ENCODE measurements at regions not wholly inside any gene's neighbourhood (a gene's known extent, or its start where the extent isn't known, plus 50 kb on each side); places are given as distances from the start of the nearest gene placed in this dataset.

- FAIRE-seq: no peak
- TF ChIP-seq POLR2A (IDR thresholded peaks at IDR 0.05; ENCODE audit: low read depth, low read length): no peak
- no peak for DNase-seq (ENCODE audit: insufficient read length, low spot score)
These were observed 228.2 kb downstream of the TBL1XR1 start for GRCh38 chr3:176969066-176969465.

- no peak for DNase-seq (ENCODE audit: insufficient read length, low spot score)
- FAIRE-seq: no peak
- no peak for TF ChIP-seq POLR2A (IDR thresholded peaks at IDR 0.05; ENCODE audit: low read depth, low read length)
These were observed 228.7 kb downstream of the TBL1XR1 start for GRCh38 chr3:176968631-176969030.

DNA sequence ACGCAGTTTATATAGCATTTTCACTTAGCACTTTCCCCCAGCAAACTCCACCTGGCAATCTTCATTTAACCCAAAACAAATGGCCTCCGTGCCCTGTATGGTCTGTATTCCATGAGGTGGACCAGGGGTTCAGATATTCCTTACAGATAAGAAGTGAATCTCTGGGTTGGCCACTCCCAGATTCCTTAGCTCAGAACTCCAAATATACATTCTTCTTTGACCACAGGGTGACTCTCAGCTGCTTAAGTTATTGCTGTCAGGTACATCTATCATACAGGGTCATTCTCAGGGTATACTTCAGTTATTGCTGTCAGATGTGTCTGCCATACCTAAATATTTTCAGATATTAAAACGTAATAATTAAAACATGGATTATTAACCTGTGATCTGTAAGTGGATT, 229.8 kb downstream of the TBL1XR1 start:
- TF ChIP-seq POLR2A (IDR thresholded peaks at IDR 0.05; ENCODE audit: low read depth, low read length): no peak
- FAIRE-seq: peak; percentile 27
- DNase-seq (ENCODE audit: insufficient read length, low spot score): no peak

DNA sequence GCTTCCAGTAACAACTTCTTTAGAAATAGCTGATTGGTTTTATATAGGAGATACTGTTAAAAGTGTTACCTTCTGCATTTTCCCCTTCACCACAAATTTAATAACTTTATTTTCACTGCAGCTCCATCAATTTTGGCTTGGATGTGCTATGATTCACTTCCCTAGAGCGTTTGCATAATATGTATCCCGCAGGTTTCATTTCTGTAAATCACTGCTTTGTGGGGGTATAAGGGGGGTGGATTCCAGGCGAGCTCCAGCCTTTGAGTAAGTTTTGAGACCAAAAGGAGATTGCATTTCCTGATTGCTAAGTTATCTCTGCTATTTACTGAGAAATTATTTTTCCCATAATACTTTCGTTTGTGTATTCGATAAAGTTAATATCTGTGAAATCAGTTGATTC, 232.6 kb downstream of the TBL1XR1 start:
- FAIRE-seq (no peak), DNase-seq (ENCODE audit: insufficient read length, low spot score) (no peak)
- TF ChIP-seq POLR2A (IDR thresholded peaks at IDR 0.05; ENCODE audit: low read depth, low read length): no peak

GRCh38 chr3:176961916-176962315, 235.4 kb downstream of the TBL1XR1 start:
- no peak for TF ChIP-seq POLR2A (IDR thresholded peaks at IDR 0.05; ENCODE audit: low read depth, low read length)
- FAIRE-seq: no peak
- no peak for DNase-seq (ENCODE audit: insufficient read length, low spot score)

- DNase-seq (ENCODE audit: insufficient read length, low spot score) (no peak), FAIRE-seq (no peak)
- TF ChIP-seq POLR2A (IDR thresholded peaks at IDR 0.05; ENCODE audit: low read depth, low read length): no peak
These were observed 237.4 kb downstream of the TBL1XR1 start for GRCh38 chr3:176959867-176960266.

DNA sequence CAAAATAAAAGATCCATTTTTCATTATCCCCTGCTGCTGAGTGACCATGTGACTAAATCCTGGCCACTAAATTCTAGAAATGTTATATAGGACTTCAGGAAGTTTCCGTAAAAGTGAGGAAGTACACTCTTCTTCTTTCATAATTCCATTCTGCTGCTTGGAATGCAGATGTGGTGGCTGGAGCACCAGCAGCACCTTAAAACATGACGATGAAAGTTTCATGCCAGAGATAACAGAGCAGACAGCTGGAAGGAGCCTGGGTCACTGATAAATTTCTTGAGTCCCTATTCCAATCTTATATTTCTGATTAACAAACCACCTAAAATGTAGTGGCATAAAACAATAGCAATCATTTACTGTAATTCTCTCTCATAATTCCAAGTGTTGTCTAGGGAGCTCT, 238.7 kb downstream of the TBL1XR1 start:
- FAIRE-seq (no peak), DNase-seq (ENCODE audit: insufficient read length, low spot score) (no peak)
- no peak for TF ChIP-seq POLR2A (IDR thresholded peaks at IDR 0.05; ENCODE audit: low read depth, low read length)

DNA sequence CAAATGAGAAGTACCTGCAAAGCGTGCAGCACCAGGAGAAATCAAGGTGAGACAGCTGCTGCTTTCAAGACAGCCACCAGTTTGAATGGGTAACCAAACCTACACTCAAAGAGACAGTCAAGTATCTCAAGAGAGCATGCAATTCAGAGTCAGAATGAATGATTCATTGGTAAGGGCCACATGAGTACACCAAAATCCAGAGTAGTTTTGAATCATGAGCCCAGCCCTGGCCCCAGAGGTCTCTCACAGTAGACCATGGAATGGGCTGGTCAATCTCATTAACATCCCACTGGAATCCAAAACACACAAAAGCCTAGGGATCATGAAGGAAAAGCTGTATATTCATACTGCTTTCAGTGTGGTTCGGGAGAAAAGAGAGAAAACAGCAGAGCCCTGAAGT, 242.8 kb downstream of the TBL1XR1 start:
- FAIRE-seq (no peak), DNase-seq (ENCODE audit: insufficient read length, low spot score) (no peak)
- no peak for TF ChIP-seq POLR2A (IDR thresholded peaks at IDR 0.05; ENCODE audit: low read depth, low read length)

- DNase-seq (ENCODE audit: insufficient read length, low spot score) (no peak), FAIRE-seq (no peak)
- TF ChIP-seq POLR2A (IDR thresholded peaks at IDR 0.05; ENCODE audit: low read depth, low read length): no peak
These were observed 243.9 kb downstream of the TBL1XR1 start for GRCh38 chr3:176953106-176954060.

GRCh38 chr3:176951586-176952292, 245.5 kb downstream of the TBL1XR1 start:
- DNase-seq (ENCODE audit: insufficient read length, low spot score) (no peak), FAIRE-seq (no peak)
- no peak for TF ChIP-seq POLR2A (IDR thresholded peaks at IDR 0.05; ENCODE audit: low read depth, low read length)

GRCh38 chr3:176951144-176951543, 246.1 kb downstream of the TBL1XR1 start:
- DNase-seq (ENCODE audit: insufficient read length, low spot score): peak; percentile 7
- no peak for FAIRE-seq

GRCh38 chr3:176950743-176951142, 246.5 kb downstream of the TBL1XR1 start:
- DNase-seq (ENCODE audit: insufficient read length, low spot score) (peak; percentile 25), FAIRE-seq (peak; percentile 91)
- TF ChIP-seq POLR2A (IDR thresholded peaks at IDR 0.05; ENCODE audit: low read depth, low read length): no peak

More at GRCh38 chr3:176951144-176951543, 246.1 kb downstream of the TBL1XR1 start:
- no peak for TF ChIP-seq POLR2A (IDR thresholded peaks at IDR 0.05; ENCODE audit: low read depth, low read length)

- no peak for DNase-seq (ENCODE audit: insufficient read length, low spot score)
- TF ChIP-seq POLR2A (IDR thresholded peaks at IDR 0.05; ENCODE audit: low read depth, low read length): no peak
- FAIRE-seq: no peak
These were observed 249.1 kb downstream of the TBL1XR1 start for GRCh38 chr3:176948151-176948550.

GRCh38 chr3:176946202-176946601, 251.1 kb downstream of the TBL1XR1 start:
- FAIRE-seq (no peak), DNase-seq (ENCODE audit: insufficient read length, low spot score) (no peak)

More at GRCh38 chr3:176946202-176946601, 251.1 kb downstream of the TBL1XR1 start:
- TF ChIP-seq POLR2A (IDR thresholded peaks at IDR 0.05; ENCODE audit: low read depth, low read length): no peak

Data from H54 (cell line).